ENCODE measurements at regions not wholly inside any gene's neighbourhood (a gene's known extent, or its start where the extent isn't known, plus 50 kb on each side); places are given as distances from the start of the nearest gene placed in this dataset.

- Histone ChIP-seq H3K27ac (no peak overlapping the region), H3K36me3 (no peaks in the 10 kb centered on the region), H3K4me3 (ENCODE audit: low read depth, low read length) (no peak overlapping the region), H3K9me3 (ENCODE audit: severe bottlenecking) (no peaks in the 10 kb centered on the region), H3K27me3 (ENCODE audit: insufficient read depth, low read depth, severe bottlenecking) (no peaks in the 10 kb centered on the region)
- TF ChIP-seq CTCF (IDR thresholded peaks at IDR 0.05; ENCODE audit: low read depth, low read length): no peak
- DNase-seq: no peak
Observed at GRCh38 chr22:27130906-27131305, 473.5 kb downstream of the MIAT start.

- H3K4me3 ChIP-seq (ENCODE audit: low read depth, low read length): no peak overlapping the region
- no peaks in the 10 kb centered on the region for H3K36me3 ChIP-seq
- no peaks in the 10 kb centered on the region for H3K9me3 ChIP-seq (ENCODE audit: severe bottlenecking)
- no peak for TF ChIP-seq CTCF (IDR thresholded peaks at IDR 0.05; ENCODE audit: low read depth, low read length)
- DNase-seq: no peak
- no peak overlapping the region for H3K27ac ChIP-seq
- no peaks in the 10 kb centered on the region for H3K27me3 ChIP-seq (ENCODE audit: insufficient read depth, low read depth, severe bottlenecking)
Observed at GRCh38 chr22:27131346-27131745, 474.0 kb downstream of the MIAT start.

GRCh38 chr22:27132400-27132799, 475.0 kb downstream of the MIAT start:
- Histone ChIP-seq H3K27ac (no peak overlapping the region), H3K4me3 (ENCODE audit: low read depth, low read length) (no peak overlapping the region), H3K27me3 (ENCODE audit: insufficient read depth, low read depth, severe bottlenecking) (no peaks in the 10 kb centered on the region), H3K36me3 (no peaks in the 10 kb centered on the region), H3K9me3 (ENCODE audit: severe bottlenecking) (peaks cover 4% of the 10 kb centered on the region)
- no peak for DNase-seq
- peak; percentile 16; the same call in 1 of the 2 replicates for TF ChIP-seq CTCF (IDR thresholded peaks at IDR 0.05; ENCODE audit: low read depth, low read length)

DNA sequence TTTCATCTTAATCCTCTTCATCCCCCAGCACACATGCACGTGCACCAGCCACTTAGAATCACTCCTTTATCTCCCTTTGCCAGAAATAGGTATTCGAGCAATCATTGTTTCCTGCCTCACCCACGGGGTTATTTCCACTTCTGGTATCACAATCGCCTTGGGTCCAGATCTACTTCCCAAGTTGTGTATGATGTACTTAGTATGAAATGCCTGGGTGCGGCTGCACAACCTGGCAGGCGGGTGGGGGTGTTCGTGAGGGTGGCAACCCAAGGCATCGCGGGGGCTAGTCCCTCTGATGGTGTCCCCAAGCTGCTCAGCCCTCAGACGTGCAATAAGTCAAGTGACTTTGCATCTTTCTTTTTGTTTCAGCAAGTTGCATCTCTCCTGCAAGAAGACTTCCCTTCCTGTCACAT, 475.6 kb downstream of the MIAT start:
- H3K27me3 ChIP-seq (ENCODE audit: insufficient read depth, low read depth, severe bottlenecking): no peaks in the 10 kb centered on the region
- TF ChIP-seq CTCF (IDR thresholded peaks at IDR 0.05; ENCODE audit: low read depth, low read length): no peak
- H3K4me3 ChIP-seq (ENCODE audit: low read depth, low read length): no peak overlapping the region
- no peaks in the 10 kb centered on the region for H3K36me3 ChIP-seq
- peaks cover 4% of the 10 kb centered on the region for H3K9me3 ChIP-seq (ENCODE audit: severe bottlenecking)
- H3K27ac ChIP-seq: no peak overlapping the region
- no peak for DNase-seq

GRCh38 chr22:27133681-27134314, 476.4 kb downstream of the MIAT start:
- TF ChIP-seq CTCF (IDR thresholded peaks at IDR 0.05; ENCODE audit: low read depth, low read length): no peak
- Histone ChIP-seq H3K36me3 (no peaks in the 10 kb centered on the region), H3K27ac (no peak overlapping the region), H3K9me3 (ENCODE audit: severe bottlenecking) (peaks cover 4% of the 10 kb centered on the region), H3K27me3 (ENCODE audit: insufficient read depth, low read depth, severe bottlenecking) (no peaks in the 10 kb centered on the region), H3K4me3 (ENCODE audit: low read depth, low read length) (no peak overlapping the region)
- DNase-seq: no peak

- Histone ChIP-seq H3K27me3 (ENCODE audit: insufficient read depth, low read depth, severe bottlenecking) (no peaks in the 10 kb centered on the region), H3K9me3 (ENCODE audit: severe bottlenecking) (peaks cover 4% of the 10 kb centered on the region), H3K27ac (no peak overlapping the region), H3K4me3 (ENCODE audit: low read depth, low read length) (no peak overlapping the region), H3K36me3 (no peaks in the 10 kb centered on the region)
- DNase-seq: no peak
- no peak for TF ChIP-seq CTCF (IDR thresholded peaks at IDR 0.05; ENCODE audit: low read depth, low read length)
Observed at GRCh38 chr22:27134315-27134701, 476.9 kb downstream of the MIAT start.
